HUES6 (cell line): ENCODE measurements at regions not wholly inside any gene's neighbourhood (a gene's known extent, or its start where the extent isn't known, plus 50 kb on each side); places are given as distances from the start of the nearest gene placed in this dataset.

Source experiments
- H3K27ac ChIP-seq: 2 replicates; pipeline ENCODE4 v1.7.0; 2013; ENCODE audit warnings: low read depth, mild to moderate bottlenecking, low read length, inconsistent platforms
- H3K27me3 ChIP-seq: 2 replicates; pipeline ENCODE4 v1.6.1; 2013; ENCODE audit warnings: low read length; ENCODE audit not compliant: control insufficient read depth, insufficient read depth
- H3K36me3 ChIP-seq: 2 replicates; pipeline ENCODE4 v1.6.1; 2013; ENCODE audit warnings: low read length; ENCODE audit not compliant: control insufficient read depth, insufficient read depth
- H3K4me1 ChIP-seq: 2 replicates; pipeline ENCODE4 v1.6.1; 2013; ENCODE audit warnings: low read length; ENCODE audit not compliant: control insufficient read depth, insufficient read depth
- H3K4me3 ChIP-seq: 2 replicates; pipeline ENCODE4 v1.5.1; 2013; ENCODE audit warnings: low read depth, low read length
- H3K9ac ChIP-seq: one replicate; pipeline ENCODE4 v1.6.1; 2013; ENCODE audit warnings: mild to moderate bottlenecking, low read length
- H3K9me3 ChIP-seq: 2 replicates; pipeline ENCODE4 v1.6.1; 2013; ENCODE audit warnings: low read depth, low read length; ENCODE audit not compliant: control insufficient read depth, insufficient read depth

DNA sequence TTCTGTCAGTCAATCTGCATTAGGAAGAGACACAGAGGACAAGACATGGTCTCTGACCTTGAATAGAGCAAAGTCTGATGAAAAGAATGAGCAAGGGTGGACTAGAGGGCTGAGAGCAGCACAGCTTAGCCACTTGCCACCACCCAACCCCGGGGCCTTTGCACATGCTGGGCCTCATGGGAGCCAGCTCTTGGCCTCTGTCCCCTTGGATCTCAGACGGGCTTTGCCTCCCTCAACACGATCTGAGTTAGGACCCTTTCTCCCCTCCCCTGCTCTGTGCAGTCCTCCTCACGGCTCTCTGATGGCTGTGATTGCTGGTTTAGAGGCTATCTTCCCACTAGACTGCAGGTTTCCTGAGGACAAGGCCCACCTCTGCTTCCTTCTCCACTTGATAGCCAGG lies 131.6 kb upstream of the B3GAT1 start:
- no peak overlapping the region for H3K27ac ChIP-seq
- H3K4me3 ChIP-seq = no peak overlapping the region
- H3K9me3 ChIP-seq = peaks cover 7% of the 10 kb centered on the region
- no peak overlapping the region for H3K9ac ChIP-seq
- H3K36me3 ChIP-seq = no peaks in the 10 kb centered on the region
- no peaks in the 10 kb centered on the region; the same call in 1 of the 2 replicates for H3K27me3 ChIP-seq
- peaks cover 7% of the 10 kb centered on the region; the same call in 1 of the 2 replicates for H3K4me1 ChIP-seq

DNA sequence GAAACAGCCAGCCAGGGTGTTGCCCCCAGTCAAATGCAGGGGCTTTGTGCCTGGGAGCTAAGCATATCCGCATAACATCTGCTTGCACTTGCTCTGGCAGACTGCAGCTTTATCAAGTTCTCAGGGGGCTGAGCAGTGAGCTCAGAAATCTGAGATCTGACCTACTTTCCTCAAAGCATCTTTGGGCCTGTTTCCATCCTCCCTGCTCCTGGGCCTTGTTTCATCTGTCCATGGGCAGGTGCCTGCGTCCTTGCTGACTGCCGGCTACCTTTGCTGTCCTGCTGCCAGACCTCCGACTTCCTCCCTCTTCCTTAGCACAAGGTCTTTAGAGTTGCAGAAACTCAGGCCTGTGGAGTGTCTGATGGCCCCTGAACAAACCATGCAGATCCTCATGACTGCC lies 131.2 kb upstream of the B3GAT1 start:
- Histone ChIP-seq H3K9ac (no peak overlapping the region), H3K4me3 (no peak overlapping the region), H3K36me3 (no peaks in the 10 kb centered on the region), H3K27ac (no peak overlapping the region), H3K9me3 (peaks cover 7% of the 10 kb centered on the region), H3K4me1 (peaks cover 7% of the 10 kb centered on the region; the same call in 1 of the 2 replicates), H3K27me3 (no peaks in the 10 kb centered on the region; the same call in 1 of the 2 replicates)

DNA sequence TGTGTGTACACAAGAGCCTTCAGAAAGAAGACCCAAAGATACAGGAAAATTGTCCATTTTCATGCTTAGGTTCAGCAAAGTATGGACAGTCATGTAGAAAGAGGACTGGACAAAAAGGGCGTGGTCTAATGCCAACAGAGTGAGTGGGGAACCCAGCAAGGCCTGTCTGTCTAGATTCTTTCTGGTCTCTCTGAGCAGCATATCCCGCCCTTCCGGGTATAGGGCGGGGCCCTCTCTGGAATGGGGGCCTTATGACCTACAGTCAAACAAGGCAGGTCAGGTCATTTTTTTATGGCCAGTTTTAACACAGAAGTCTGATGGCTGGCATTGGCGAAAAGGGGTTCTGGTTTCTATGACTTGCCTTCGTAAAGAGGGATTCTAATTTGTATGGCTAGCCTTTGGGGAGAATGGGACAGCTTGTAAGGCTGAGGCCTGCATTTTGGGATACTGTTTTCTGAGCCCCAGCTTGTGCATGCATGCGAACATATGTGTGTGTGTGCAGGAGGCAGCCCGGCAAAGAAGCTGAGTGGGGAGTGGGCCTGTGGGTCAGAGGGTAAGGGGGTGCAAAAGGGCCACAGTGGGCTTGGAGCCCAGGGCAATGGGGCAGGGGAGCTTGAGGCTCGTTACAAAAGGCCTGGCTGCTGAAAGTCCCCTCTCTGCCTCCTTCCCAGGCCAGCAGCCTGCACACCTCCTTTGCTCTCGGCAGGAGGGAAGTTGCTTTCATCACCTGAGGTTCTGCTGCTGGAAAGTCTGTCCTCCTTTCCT lies 130.5 kb upstream of the B3GAT1 start:
- H3K27ac ChIP-seq = no peak overlapping the region
- no peak overlapping the region for H3K4me3 ChIP-seq
- peaks cover 7% of the 10 kb centered on the region for H3K9me3 ChIP-seq
- no peak overlapping the region for H3K9ac ChIP-seq
- peaks cover 7% of the 10 kb centered on the region; the same call in 1 of the 2 replicates for H3K4me1 ChIP-seq
- no peaks in the 10 kb centered on the region; the same call in 1 of the 2 replicates for H3K27me3 ChIP-seq
- no peaks in the 10 kb centered on the region for H3K36me3 ChIP-seq

DNA sequence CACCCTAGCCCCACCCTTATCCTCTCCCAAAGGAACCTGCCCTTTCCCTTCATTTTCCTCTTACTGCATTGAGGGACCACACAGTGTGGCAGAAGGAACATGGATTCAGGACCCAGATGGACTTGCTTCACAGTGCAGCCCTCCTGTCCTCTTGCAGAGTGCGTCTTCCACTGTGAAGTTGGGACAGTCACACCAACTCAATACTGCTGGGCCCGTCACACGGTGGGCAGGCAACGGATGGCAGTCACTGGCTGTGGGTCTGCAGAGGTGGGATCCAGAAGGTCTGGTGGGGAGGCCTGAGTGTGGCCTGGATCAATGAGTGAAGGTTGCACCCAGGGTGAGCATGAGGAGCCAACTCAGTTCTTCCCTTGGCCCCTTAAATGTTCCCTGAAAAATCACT lies 129.9 kb upstream of the B3GAT1 start:
- no peaks in the 10 kb centered on the region; the same call in 1 of the 2 replicates for H3K27me3 ChIP-seq
- H3K27ac ChIP-seq = no peak overlapping the region
- H3K9ac ChIP-seq = no peak overlapping the region
- H3K4me3 ChIP-seq = no peak overlapping the region
- peaks cover 7% of the 10 kb centered on the region; the same call in 1 of the 2 replicates for H3K4me1 ChIP-seq
- no peaks in the 10 kb centered on the region for H3K36me3 ChIP-seq
- peaks cover 7% of the 10 kb centered on the region for H3K9me3 ChIP-seq

DNA sequence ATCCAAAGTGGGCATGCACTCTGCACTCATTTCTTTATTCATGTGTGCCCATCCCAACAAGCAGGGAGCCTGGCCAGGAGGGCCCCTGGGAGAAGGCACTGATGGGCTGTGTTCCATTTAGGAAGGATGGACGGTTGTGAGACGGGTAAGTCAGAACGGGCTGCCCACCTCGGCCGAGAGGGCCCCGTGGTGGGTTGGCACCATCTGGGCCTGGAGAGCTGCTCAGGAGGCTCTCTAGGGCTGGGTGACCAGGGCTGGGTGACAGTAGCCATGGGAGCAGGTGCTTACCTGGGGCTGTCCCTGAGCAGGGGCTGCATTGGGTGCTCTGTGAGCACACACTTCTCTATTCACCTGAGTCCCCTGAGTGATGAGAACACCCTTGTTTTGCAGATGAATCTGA lies 129.3 kb upstream of the B3GAT1 start:
- Histone ChIP-seq H3K9me3 (peaks cover 7% of the 10 kb centered on the region), H3K27me3 (no peaks in the 10 kb centered on the region; the same call in 1 of the 2 replicates)

DNA sequence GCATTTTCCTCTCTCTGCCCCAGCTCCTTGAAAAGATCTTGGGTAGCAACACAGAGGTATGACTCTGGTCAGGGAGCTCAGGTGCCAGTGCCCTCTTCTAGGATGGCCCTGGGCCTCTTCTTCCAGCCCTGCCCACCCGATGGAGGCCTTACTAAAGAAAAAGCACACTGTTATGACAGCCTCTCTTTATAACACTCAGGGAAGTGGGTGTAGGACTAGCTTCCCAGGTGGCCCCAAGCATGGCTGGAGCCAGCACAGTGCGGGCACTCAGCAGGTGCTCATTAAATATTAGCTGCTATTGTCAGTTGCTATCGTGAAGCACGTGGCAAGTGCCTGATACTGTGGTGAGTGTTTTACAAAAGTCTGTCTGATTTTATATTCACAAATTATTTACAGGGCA lies 127.2 kb upstream of the B3GAT1 start:
- H3K27ac ChIP-seq = no peak overlapping the region

More for the DNA sequence above, 129.3 kb upstream of the B3GAT1 start:
- Histone ChIP-seq H3K36me3 (no peaks in the 10 kb centered on the region), H3K4me1 (peaks cover 7% of the 10 kb centered on the region; the same call in 1 of the 2 replicates), H3K9ac (no peak overlapping the region), H3K4me3 (no peak overlapping the region), H3K27ac (no peak overlapping the region)

DNA sequence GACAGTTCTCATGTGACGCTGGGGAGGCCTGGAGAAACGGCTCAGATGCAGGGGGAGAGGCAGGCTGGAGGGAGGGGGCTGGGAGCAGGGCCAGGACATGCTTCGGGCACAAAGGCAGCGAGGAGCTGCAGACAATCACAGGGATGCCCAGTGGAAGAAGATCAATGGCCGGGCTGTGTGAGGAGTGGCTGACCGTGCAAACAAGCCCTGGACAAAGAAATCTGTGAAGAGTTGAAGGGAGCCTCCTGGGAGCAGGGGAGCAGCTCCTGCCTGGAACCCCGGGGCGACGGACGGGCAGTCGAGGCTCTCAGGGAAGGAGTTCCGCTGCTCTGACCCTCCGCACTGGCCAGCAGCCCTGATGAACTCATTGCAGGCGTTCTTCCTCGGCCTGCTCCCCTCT lies 126.7 kb upstream of the B3GAT1 start:
- H3K36me3 ChIP-seq = no peaks in the 10 kb centered on the region
- H3K27me3 ChIP-seq = no peaks in the 10 kb centered on the region; the same call in 1 of the 2 replicates
- H3K4me3 ChIP-seq = no peak overlapping the region
- peaks cover 7% of the 10 kb centered on the region for H3K9me3 ChIP-seq
- H3K4me1 ChIP-seq = peaks cover 7% of the 10 kb centered on the region; the same call in 1 of the 2 replicates
- H3K27ac ChIP-seq = no peak overlapping the region
- no peak overlapping the region for H3K9ac ChIP-seq

More for the DNA sequence above, 127.2 kb upstream of the B3GAT1 start:
- Histone ChIP-seq H3K9ac (no peak overlapping the region), H3K36me3 (no peaks in the 10 kb centered on the region), H3K27me3 (no peaks in the 10 kb centered on the region; the same call in 1 of the 2 replicates), H3K9me3 (peaks cover 7% of the 10 kb centered on the region), H3K4me1 (peaks cover 7% of the 10 kb centered on the region; the same call in 1 of the 2 replicates), H3K4me3 (no peak overlapping the region)

DNA sequence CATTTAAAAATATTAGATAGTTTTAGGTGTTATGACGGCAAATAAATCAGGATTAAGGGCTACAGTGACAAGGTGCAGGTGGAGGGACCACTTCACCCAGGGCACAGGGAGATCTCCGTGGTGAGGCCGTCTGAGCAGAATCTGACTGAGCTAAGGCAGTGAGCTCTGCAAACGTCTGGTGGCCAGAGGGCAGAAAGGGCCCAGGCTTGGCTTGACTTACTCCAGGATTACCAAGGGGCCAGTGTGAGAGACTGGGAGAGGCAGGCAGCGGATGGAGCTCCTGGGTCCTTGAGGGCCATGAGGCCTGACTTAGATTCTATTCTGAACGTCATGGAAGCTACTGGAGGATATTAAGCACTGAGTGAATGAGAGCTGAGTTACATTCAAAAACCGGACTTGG lies 125.9 kb upstream of the B3GAT1 start:
- no peaks in the 10 kb centered on the region for H3K36me3 ChIP-seq
- H3K27me3 ChIP-seq = no peaks in the 10 kb centered on the region; the same call in 1 of the 2 replicates
- H3K9ac ChIP-seq = no peak overlapping the region
- H3K9me3 ChIP-seq = peaks cover 7% of the 10 kb centered on the region
- no peak overlapping the region for H3K4me3 ChIP-seq
- no peak overlapping the region for H3K27ac ChIP-seq
- H3K4me1 ChIP-seq = peaks cover under 1% of the 10 kb centered on the region; the same call in 1 of the 2 replicates

DNA sequence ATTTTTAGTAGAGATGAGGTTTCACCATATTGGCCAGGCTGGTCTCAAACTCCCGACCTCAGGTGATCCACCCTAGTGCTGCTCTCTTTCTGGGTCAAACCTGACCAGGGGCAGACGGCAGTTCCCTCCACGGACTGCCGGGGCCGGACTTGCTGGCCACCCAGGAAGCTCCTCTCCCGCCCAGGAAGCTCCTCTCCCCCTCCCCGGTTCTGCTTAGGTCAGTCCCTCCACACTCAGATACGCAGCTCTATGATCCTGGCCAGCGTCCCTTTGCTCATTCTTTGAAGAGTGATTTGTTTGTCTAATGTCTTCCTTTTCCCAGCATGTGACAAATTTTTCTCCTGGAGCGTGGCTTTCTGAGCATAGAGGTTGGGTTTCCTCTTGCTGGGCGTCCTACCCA lies 125.3 kb upstream of the B3GAT1 start:
- no peak overlapping the region for H3K4me3 ChIP-seq
- no peaks in the 10 kb centered on the region for H3K4me1 ChIP-seq
- H3K36me3 ChIP-seq = no peaks in the 10 kb centered on the region
- H3K9me3 ChIP-seq = peaks cover 7% of the 10 kb centered on the region
- no peak overlapping the region for H3K27ac ChIP-seq
- H3K9ac ChIP-seq = no peak overlapping the region
- no peaks in the 10 kb centered on the region; the same call in 1 of the 2 replicates for H3K27me3 ChIP-seq

DNA sequence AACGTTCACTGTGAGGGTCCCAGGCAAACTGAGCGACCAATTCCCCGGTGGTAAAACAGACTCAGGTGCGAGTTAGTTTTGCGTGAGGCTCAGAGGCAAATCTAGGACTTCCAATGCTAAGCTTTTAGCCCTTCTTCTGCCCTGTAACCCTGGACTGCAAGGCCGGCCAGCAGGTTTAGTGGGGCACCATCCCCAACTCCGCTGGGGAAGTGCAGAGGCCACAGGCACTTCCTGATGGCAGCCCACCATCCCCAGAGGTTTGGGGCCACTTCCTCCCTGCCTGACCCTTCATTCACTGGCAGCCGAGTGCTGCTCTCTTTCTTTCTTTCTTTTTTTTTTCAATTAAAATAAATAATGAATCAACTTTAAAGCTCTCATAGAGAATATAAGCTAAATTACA lies 124.6 kb upstream of the B3GAT1 start:
- no peak overlapping the region for H3K27ac ChIP-seq
- no peak overlapping the region for H3K9ac ChIP-seq
- H3K36me3 ChIP-seq = no peaks in the 10 kb centered on the region
- H3K27me3 ChIP-seq = no peaks in the 10 kb centered on the region
- peaks cover 7% of the 10 kb centered on the region for H3K9me3 ChIP-seq
- no peaks in the 10 kb centered on the region for H3K4me1 ChIP-seq
- no peak overlapping the region for H3K4me3 ChIP-seq

DNA sequence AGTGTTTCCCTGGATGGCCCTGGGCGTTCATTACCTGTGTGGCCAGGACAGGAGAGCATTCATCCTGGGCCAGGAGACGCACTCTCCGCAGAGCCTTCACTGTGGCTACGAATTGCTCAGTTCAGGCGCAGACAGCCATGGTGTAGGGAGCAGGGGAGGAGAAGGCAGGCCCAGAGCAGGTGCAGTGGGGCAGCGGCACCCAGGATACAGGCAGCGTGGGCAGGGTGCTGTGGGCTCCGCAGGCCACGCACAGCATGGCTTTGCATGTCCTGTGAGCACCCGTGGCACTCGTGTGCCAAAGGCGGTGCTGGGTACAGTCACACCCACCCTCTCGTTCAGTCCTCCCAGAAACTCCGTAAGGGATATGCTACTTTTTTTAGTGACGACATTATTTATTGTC lies 124.2 kb upstream of the B3GAT1 start:
- Histone ChIP-seq H3K36me3 (no peaks in the 10 kb centered on the region), H3K4me1 (no peaks in the 10 kb centered on the region), H3K27ac (no peak overlapping the region), H3K9me3 (peaks cover 6% of the 10 kb centered on the region), H3K4me3 (no peak overlapping the region), H3K27me3 (no peaks in the 10 kb centered on the region), H3K9ac (no peak overlapping the region)
